CD4-positive, alpha-beta T cell treated with Interferon gamma for 1 hour (primary cell): ENCODE measurements at regions not wholly inside any gene's neighbourhood (a gene's known extent, or its start where the extent isn't known, plus 50 kb on each side); places are given as distances from the start of the nearest gene placed in this dataset.

ENCODE experiments used
- DNase-seq: peaks from one replicate; pipeline ENCODE4 v3.0.0-alpha.2; 2020

GRCh38 chrX:40304115-40304514 lies 206.4 kb upstream of the BCOR start:
- no peak for DNase-seq

- DNase-seq = peak; percentile 32
Observed at GRCh38 chrX:40303256-40304077, 205.7 kb upstream of the BCOR start.

- DNase-seq = no peak
Observed at GRCh38 chrX:40300286-40300890, 202.6 kb upstream of the BCOR start.

- DNase-seq = no peak
Observed at GRCh38 chrX:40299641-40300046, 201.9 kb upstream of the BCOR start.

GRCh38 chrX:40298572-40299479 lies 201.1 kb upstream of the BCOR start:
- no peak for DNase-seq

GRCh38 chrX:40298069-40298468 lies 200.3 kb upstream of the BCOR start:
- no peak for DNase-seq

- no peak for DNase-seq
Observed at GRCh38 chrX:40291553-40291952, 193.8 kb upstream of the BCOR start.

GRCh38 chrX:40290517-40290916 lies 192.8 kb upstream of the BCOR start:
- no peak for DNase-seq

- no peak for DNase-seq
Observed at GRCh38 chrX:40285876-40286275, 188.1 kb upstream of the BCOR start.

GRCh38 chrX:40284852-40285251 lies 187.1 kb upstream of the BCOR start:
- DNase-seq = no peak

- DNase-seq = no peak
Observed at GRCh38 chrX:40283981-40284380, 186.2 kb upstream of the BCOR start.

GRCh38 chrX:40282946-40283660 lies 185.3 kb upstream of the BCOR start:
- no peak for DNase-seq

- DNase-seq = no peak
Observed at GRCh38 chrX:40282348-40282747, 184.6 kb upstream of the BCOR start.

- peak; percentile 22 for DNase-seq
Observed at GRCh38 chrX:40281336-40282005, 183.7 kb upstream of the BCOR start.

- DNase-seq = no peak
Observed at GRCh38 chrX:40279762-40280161, 182.0 kb upstream of the BCOR start.

- no peak for DNase-seq
Observed at GRCh38 chrX:40279091-40279430, 181.3 kb upstream of the BCOR start.

GRCh38 chrX:40278340-40279090 lies 180.8 kb upstream of the BCOR start:
- peak; percentile 75 for DNase-seq

- no peak for DNase-seq
Observed at GRCh38 chrX:40277672-40278071, 179.9 kb upstream of the BCOR start.

GRCh38 chrX:40273356-40274050 lies 175.7 kb upstream of the BCOR start:
- peak; percentile 60 for DNase-seq

GRCh38 chrX:40272776-40273175 lies 175.0 kb upstream of the BCOR start:
- no peak for DNase-seq

GRCh38 chrX:40272141-40272540 lies 174.4 kb upstream of the BCOR start:
- DNase-seq = no peak
